ENCODE measurements at regions not wholly inside any gene's neighbourhood (a gene's known extent, or its start where the extent isn't known, plus 50 kb on each side); places are given as distances from the start of the nearest gene placed in this dataset.

DNA sequence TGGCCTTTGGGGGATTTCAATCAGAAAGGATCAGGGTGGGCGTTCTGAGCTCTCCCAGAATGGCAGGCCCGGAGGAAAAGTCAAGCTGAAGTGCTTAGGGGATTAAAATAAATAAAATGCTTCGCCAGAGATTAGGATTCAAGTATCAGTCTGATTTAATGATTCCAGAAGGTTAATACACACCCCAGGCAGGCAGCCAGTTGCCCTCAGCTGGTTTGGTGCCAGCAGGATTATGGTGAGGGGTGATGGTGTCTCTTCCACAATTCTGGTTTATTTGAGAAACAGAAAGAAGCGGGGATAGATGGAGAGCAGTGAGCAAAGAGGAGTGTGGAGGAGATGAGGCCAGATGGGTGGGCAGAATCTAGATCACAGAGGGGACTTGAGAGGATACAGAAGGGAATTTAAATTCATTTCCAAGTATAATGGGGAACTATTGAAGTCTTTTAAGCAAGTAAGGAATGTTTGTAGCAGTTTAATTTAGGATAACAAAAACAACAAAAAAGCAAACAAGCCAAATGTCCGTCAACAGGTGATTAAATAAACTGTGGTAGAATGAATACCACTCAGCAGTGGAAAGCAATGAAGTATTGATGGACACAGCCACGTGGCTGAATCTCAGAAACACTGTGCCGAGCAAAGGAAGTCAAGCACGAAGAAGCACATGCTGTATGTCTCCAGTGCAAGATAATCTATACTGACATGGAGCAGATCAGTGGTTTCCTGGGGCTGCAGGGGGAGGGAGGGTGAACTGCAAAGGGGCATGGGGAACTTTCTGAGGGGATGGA is 297.7 kb downstream of the MSX2 start:
- peak; percentile 91 for DNase-seq

DNA sequence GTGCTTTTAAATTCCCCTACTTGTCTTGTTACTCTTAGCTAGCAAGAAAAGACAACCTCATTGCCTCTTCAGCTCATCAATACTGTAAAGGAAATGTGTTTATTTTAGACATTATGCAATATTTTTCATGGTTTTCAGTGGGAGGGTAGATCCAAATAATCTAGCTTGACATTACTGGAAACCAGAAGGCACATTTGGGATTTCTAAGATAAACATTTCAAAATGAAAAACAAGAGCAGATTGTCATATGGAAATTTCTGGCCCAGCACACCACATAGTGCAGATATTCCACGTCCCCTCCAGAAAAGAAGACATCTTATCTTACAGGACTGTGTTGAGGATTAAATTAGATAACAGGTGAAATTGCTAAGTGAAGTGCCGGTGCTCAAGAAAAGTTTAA is 296.9 kb downstream of the MSX2 start:
- DNase-seq: peak; percentile 9

GRCh38 chr5:175015028-175015685 is 290.8 kb downstream of the MSX2 start:
- no peak for DNase-seq

GRCh38 chr5:175013251-175013650 is 288.9 kb downstream of the MSX2 start:
- no peak for DNase-seq

DNA sequence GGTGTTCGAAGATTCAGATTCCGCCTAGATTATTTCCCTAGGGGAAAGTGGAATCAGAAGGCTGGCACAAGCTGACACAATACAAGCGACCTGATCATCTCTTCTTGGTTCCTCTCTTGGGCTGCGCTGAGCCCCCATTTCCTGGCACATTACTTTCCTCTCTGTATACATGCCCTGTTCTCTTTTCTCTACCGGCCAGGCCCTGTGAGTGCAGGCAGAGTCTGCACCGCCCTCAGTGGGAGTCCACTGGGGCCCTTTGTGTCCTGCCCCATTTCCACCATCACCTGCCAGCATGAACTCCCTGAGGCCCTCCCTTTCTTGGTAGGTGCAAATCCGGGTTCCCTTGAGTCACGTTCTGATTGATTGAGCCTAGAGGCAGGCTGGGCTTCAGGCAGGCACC is 287.9 kb downstream of the MSX2 start:
- DNase-seq: no peak

DNA sequence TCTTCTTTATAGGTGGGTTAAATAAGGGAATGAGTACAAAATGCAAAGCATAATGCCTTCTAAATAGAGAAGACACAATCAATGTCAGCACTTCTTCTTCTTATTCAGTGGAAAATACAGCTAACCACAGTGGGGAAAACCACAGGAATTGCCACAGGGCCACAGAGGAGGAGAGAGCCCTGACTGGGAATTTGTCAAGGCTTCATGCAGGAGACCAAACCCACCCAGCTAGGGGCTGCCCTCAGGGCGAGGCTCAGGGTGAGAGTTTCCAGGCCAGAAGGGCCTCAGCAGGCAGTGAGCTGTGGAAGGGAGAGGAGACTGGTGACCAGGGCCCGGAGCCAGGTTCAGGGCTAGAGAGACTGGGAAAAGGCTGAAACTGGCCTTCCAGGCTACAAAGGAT is 279.1 kb downstream of the MSX2 start:
- peak; percentile 23 for DNase-seq

DNA sequence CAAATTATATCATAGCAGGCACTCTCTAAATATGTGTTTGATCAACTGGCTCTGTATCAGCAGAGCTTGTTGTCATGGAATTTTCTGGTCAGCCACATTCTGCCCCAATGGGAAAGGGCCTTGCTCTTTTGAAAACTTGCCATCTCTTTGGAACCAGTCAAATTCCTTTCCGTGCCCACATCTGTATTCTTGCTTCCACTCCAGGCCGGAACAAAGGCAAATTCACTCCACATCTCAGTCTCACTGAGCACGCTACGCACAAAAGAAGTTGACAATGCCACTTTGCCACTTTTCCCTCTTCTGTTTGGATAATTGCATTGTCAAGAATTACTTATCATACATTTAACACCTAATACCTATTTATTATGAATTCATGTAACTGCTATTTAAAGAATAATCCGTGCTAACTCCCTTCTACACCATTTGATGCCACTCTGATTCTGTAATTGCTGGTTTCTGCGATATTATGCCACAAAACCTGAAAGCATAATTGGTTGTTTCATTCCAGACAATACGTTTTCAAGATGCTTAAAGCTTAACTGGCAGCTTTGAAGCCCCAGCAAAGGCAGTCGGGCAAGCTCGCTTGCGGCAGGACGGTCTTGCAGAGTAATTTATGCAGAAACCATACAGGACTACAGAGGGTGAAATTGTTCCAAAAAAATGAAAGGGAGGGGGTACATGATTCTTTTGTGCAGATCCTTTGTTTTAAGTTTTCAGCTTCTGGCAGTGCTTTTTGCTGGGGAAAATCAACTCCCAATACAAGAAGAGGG is 277.7 kb downstream of the MSX2 start:
- peak; percentile 60 for DNase-seq

- no peak for DNase-seq
These were observed 276.9 kb downstream of the MSX2 start for GRCh38 chr5:175001311-175001710.

GRCh38 chr5:174999581-174999980 is 275.2 kb downstream of the MSX2 start:
- DNase-seq: no peak

- no peak for DNase-seq
These were observed 273.8 kb downstream of the MSX2 start for GRCh38 chr5:174998131-174998730.

GRCh38 chr5:174997688-174998087 is 273.3 kb downstream of the MSX2 start:
- no peak for DNase-seq

GRCh38 chr5:174996941-174997340 is 272.6 kb downstream of the MSX2 start:
- no peak for DNase-seq

- DNase-seq: no peak
These were observed 271.4 kb downstream of the MSX2 start for GRCh38 chr5:174995827-174996226.

GRCh38 chr5:174991847-174992246 is 267.5 kb downstream of the MSX2 start:
- DNase-seq: peak; percentile 24

GRCh38 chr5:174990909-174991308 is 266.5 kb downstream of the MSX2 start:
- DNase-seq: no peak

DNA sequence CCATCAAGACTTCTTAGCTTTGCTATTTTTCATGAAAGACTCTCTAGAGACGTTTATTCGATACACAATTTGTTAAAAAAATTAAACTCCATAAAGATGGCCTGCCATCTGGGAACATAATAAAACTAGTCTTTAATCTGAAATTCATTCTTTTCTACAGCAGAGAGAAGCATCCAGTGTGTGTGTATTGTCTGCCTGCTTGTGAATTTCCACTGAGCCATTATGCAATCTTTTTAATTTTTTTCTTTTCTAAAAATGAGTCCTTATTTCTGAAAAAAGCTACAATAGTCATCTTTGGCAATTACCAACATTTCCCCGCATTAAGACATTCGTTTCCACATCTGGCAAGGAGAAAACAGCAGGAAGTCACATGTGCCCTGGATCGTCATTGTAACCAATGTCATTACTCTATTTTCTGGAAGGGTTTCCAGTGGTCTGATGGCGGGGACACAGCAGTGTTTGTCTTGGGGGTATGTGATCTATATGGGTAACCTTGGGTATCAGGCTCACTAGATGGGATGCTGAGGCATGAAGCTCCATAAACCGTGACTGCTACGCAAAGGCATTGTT is 263.1 kb downstream of the MSX2 start:
- DNase-seq: no peak

DNA sequence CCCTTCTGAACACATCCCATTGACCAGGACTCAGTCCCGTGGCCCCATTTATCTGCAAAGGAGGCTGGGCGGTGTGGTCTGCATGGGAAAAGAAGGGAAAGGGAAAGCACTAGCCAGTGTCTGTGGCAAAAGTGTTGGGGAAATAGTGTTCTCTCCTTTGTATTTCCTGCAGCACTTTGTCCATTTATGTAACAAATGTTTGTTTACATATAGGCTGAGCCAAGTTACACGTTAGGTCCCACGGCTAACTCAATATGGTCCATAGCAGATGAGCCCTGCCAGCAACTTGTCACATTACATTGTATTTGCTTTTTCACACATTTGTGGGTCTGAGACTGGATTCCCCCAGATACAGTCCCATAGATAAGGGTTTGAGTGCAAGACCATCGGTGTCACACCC is 260.5 kb downstream of the MSX2 start:
- no peak for DNase-seq

DNA sequence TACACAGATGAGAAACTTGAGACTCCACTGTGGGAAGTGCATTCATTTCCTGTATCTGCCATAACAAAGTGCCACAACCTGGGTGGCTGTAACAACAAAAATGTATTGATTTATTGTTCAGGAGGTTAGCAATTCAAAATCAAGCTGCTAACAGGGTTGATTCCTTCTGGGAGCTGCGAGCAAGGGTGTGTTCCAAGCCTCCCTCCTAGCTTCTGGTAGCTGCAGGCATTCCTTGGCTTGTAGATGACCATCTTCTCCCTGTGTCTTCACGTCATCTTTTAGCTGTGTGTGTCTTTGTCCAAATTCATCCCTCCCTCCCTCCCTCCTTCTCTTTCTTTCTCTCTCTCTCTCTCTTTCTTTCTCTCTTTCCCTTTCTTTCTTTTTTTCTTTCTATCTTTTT is 258.1 kb downstream of the MSX2 start:
- no peak for DNase-seq

DNA sequence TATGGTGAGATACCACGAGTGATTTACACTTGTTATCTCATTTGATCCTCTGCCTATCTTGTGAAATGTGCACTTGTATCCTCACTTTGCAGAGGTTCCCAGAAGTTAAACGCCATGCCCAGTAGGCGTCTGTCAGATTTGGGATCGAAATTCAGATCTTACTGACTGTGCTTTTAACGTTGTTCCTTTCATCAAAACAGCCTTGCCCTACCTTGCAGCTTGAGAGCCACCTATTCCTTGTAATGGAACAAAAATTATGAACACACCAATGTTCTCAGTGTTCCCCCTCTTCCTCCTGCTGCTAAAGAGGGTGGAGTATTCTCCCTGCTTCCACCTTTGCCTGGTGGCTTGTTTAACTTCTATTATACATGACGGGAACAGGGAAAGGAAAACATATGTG is 257.0 kb downstream of the MSX2 start:
- no peak for DNase-seq

- DNase-seq: no peak
These were observed 256.6 kb downstream of the MSX2 start for GRCh38 chr5:174980952-174981351.

DNA sequence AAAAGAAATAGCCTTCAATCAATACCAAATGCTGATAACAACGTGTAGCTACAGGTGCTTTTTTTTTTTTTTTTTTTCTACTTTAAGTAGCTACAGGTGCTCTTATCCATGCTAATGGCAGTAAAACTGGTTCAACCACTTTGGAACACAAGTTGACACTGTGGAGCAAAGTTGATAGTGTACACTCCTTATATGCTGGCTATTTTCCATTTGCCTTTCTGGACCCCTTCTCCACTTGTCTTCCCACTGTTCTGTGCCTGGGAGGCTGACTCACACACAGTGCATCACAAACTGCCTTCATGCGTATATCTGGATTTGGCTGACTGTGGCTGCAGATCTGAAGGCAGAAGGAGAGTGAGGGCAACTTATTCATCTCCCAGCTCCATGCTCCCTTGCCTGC is 247.9 kb downstream of the MSX2 start:
- no peak for DNase-seq

GRCh38 chr5:174971210-174971609 is 246.8 kb downstream of the MSX2 start:
- DNase-seq: no peak

GRCh38 chr5:174970502-174970901 is 246.1 kb downstream of the MSX2 start:
- DNase-seq: no peak

Measured in eye (tissue), 1 donor.